ENCODE measurements at regions not wholly inside any gene's neighbourhood (a gene's known extent, or its start where the extent isn't known, plus 50 kb on each side); places are given as distances from the start of the nearest gene placed in this dataset.

DNA sequence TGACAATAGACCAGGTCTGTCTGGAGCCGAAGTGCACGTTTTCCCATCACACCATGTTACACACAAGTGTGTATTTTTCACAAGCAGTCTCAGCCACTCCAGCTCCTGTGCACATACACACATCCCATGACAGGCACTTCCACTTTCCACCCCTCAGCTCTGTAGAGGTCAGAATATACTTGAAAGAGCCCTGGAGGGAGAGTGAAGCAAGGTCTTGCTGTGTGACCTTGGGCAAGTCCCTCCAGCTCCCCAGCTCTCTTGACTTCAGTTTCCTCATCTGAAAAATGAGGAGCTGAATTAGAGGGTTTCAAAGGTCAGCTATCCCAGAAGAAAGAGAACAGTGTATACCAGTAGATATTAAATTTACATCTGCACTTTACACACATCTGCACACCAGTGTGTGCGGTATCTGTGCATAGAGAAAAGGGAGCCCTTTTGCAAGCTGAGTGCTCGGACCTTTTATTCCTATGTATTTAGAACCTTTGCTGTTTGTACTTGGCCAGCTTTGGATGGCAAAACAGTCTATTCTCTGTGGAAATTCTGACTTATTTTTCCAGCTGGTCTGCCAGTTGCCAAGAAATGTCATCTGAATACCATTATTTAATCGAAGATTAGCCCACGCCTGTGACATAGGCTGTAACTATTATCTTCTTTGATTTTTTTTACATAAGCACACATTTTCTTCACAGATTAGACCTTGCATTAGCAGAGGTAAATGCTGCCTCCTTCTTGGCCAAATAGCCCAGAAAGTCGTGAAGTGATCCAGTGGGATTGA lies 528.0 kb downstream of the BNC2 start:
- in situ Hi-C loops (cut with HindIII; ENCODE audit: low pct_unique_long_range_greater_than_20kb, low sequenced_read_pairs): no loop called here
- Histone ChIP-seq H3K4me1 (ENCODE audit: control insufficient read depth, insufficient read depth, low read length) (no peaks in the 10 kb centered on the region), H3K36me3 (ENCODE audit: control insufficient read depth, insufficient read depth, low read length) (no peaks in the 10 kb centered on the region), H3K27me3 (ENCODE audit: control insufficient read depth, insufficient read depth, low read length) (no peaks in the 10 kb centered on the region), H3K4me3 (ENCODE audit: low read depth in 2 of 2, low read length in 2 of 2) (no peak overlapping the region), H3K9me3 (ENCODE audit: control insufficient read depth, insufficient read depth, low read depth, low read length) (no peaks in the 10 kb centered on the region), H3K27ac (ENCODE audit: low read length) (no peak overlapping the region)
- ChIA-PET CTCF (no interaction called here), POLR2A (no interaction called here)
- BruUV-seq (replicated peaks): no TSS peak
- DNase-seq (ENCODE audit: low read depth, low spot score) (no peak), ATAC-seq (no peak)
- TF ChIP-seq, protein P1, sequence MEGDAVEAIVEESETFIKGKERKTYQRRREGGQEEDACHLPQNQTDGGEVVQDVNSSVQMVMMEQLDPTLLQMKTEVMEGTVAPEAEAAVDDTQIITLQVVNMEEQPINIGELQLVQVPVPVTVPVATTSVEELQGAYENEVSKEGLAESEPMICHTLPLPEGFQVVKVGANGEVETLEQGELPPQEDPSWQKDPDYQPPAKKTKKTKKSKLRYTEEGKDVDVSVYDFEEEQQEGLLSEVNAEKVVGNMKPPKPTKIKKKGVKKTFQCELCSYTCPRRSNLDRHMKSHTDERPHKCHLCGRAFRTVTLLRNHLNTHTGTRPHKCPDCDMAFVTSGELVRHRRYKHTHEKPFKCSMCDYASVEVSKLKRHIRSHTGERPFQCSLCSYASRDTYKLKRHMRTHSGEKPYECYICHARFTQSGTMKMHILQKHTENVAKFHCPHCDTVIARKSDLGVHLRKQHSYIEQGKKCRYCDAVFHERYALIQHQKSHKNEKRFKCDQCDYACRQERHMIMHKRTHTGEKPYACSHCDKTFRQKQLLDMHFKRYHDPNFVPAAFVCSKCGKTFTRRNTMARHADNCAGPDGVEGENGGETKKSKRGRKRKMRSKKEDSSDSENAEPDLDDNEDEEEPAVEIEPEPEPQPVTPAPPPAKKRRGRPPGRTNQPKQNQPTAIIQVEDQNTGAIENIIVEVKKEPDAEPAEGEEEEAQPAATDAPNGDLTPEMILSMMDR (IDR thresholded peaks at IDR 0.05): no peak
- TF ChIP-seq POLR2AphosphoS5 (IDR thresholded peaks at IDR 0.05; ENCODE audit: low read depth, low read length) (no peak), TCF7L2 (IDR thresholded peaks at IDR 0.05; ENCODE audit: low read depth, low read length) (no peak), SIN3A (IDR thresholded peaks at IDR 0.05; ENCODE audit: borderline replicate concordance, insufficient read depth, low read depth, low read length) (no peak)
- TF ChIP-seq, protein P2, sequence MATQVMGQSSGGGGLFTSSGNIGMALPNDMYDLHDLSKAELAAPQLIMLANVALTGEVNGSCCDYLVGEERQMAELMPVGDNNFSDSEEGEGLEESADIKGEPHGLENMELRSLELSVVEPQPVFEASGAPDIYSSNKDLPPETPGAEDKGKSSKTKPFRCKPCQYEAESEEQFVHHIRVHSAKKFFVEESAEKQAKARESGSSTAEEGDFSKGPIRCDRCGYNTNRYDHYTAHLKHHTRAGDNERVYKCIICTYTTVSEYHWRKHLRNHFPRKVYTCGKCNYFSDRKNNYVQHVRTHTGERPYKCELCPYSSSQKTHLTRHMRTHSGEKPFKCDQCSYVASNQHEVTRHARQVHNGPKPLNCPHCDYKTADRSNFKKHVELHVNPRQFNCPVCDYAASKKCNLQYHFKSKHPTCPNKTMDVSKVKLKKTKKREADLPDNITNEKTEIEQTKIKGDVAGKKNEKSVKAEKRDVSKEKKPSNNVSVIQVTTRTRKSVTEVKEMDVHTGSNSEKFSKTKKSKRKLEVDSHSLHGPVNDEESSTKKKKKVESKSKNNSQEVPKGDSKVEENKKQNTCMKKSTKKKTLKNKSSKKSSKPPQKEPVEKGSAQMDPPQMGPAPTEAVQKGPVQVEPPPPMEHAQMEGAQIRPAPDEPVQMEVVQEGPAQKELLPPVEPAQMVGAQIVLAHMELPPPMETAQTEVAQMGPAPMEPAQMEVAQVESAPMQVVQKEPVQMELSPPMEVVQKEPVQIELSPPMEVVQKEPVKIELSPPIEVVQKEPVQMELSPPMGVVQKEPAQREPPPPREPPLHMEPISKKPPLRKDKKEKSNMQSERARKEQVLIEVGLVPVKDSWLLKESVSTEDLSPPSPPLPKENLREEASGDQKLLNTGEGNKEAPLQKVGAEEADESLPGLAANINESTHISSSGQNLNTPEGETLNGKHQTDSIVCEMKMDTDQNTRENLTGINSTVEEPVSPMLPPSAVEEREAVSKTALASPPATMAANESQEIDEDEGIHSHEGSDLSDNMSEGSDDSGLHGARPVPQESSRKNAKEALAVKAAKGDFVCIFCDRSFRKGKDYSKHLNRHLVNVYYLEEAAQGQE (IDR thresholded peaks at IDR 0.05; ENCODE audit: insufficient read depth in 1 of 2, low read depth in 2 of 2, low read length in 1 of 2): no peak
- intact Hi-C loops (cut with micrococcal nuclease; ENCODE audit: unreplicated experiment): no loop called here

DNA sequence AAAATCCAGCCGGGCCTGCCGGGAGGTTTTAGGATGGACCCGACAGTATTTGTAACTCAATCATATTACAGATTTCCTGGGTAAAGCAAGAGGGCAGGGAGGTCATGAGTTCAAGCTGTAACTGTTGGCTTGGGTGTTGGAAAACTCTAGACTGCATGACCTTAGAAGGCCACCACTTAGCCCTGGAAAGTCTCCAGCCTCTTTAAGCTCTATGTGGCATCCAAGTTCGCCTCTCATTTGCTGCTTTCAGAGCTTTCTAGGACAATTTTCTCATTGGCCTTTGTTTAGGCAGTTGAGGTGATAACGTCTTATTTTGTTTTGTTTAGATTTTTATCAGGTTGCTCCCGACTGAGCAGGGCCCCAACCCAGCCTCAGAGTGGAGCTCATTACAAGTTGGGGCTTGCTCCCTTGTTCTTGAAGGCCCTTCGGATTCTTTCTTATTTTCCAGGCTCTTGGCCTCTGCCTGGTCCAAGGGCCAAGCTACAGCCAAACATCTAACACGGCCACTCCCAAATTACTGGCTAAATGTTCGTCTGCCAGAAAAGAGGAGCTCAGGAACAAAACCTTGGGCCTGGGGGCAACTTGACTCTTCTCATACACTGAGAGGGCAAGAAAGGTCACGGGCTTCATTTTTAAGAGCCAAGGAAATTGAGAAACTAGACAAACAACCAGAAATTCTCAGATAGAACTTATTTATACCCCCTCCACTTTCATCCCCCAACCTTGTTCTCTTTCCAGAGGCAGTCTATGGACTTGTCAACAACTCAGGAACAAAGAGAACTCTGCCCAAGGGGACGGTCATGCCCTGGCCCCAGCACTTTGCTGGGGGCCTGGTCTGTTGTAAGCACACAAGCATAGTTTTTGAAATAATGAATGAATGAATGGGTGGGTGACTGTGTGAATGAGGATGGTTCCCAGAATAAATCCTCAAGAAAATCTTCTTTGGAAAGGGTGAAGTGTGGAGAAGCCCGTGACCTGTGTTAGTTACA lies 526.9 kb downstream of the BNC2 start:
- intact Hi-C loops (cut with micrococcal nuclease; ENCODE audit: unreplicated experiment): no loop called here
- TF ChIP-seq, protein P2 (IDR thresholded peaks at IDR 0.05; ENCODE audit: insufficient read depth in 1 of 2, low read depth in 2 of 2, low read length in 1 of 2): no peak
- Histone ChIP-seq H3K4me1 (ENCODE audit: control insufficient read depth, insufficient read depth, low read length) (no peaks in the 10 kb centered on the region), H3K36me3 (ENCODE audit: control insufficient read depth, insufficient read depth, low read length) (no peaks in the 10 kb centered on the region), H3K4me3 (ENCODE audit: low read depth in 2 of 2, low read length in 2 of 2) (no peak overlapping the region), H3K27me3 (ENCODE audit: control insufficient read depth, insufficient read depth, low read length) (no peaks in the 10 kb centered on the region), H3K27ac (ENCODE audit: low read length) (no peak overlapping the region), H3K9me3 (ENCODE audit: control insufficient read depth, insufficient read depth, low read depth, low read length) (no peaks in the 10 kb centered on the region)
- ATAC-seq (no peak), DNase-seq (ENCODE audit: low read depth, low spot score) (no peak)
- in situ Hi-C loops (cut with HindIII; ENCODE audit: low pct_unique_long_range_greater_than_20kb, low sequenced_read_pairs): no loop called here
- CTCF ChIA-PET: no interaction called here
- POLR2A ChIA-PET: no interaction called here
- BruUV-seq (replicated peaks): no TSS peak
